ENCODE measurements at regions not wholly inside any gene's neighbourhood (a gene's known extent, or its start where the extent isn't known, plus 50 kb on each side); places are given as distances from the start of the nearest gene placed in this dataset.
"Not testable (repeated sequence)": the region's sequence is repeated elsewhere in the genome, so short reads cannot be mapped to it uniquely, and the experiment has no call there.

GRCh38 chr9:80771555-80772347 is 917.6 kb downstream of the TLE1 start:
- Mint-ChIP-seq H3K36me3 (ENCODE audit: low read depth) (no peaks in the 10 kb centered on the region), H3K27me3 (ENCODE audit: low read depth) (no peaks in the 10 kb centered on the region), H3K4me1 (ENCODE audit: low read depth) (no peaks in the 10 kb centered on the region), H3K27ac (no peak overlapping the region), H3K4me3 (no peak overlapping the region), H3K9me3 (ENCODE audit: insufficient read depth) (peaks cover 4% of the 10 kb centered on the region)
- ChIA-PET POLR2A (no interaction called here), CTCF (no interaction called here)
- DNase-seq (no peak), ATAC-seq (no peak)

- Mint-ChIP-seq H3K9me3 (ENCODE audit: insufficient read depth) (peaks cover 7% of the 10 kb centered on the region), H3K27me3 (ENCODE audit: low read depth) (no peaks in the 10 kb centered on the region), H3K36me3 (ENCODE audit: low read depth) (no peaks in the 10 kb centered on the region), H3K4me1 (ENCODE audit: low read depth) (no peaks in the 10 kb centered on the region), H3K4me3 (no peak overlapping the region), H3K27ac (no peak overlapping the region)
- ATAC-seq (no peak), DNase-seq (no peak)
- ChIA-PET POLR2A (no interaction called here), CTCF (no interaction called here)
These were observed 925.8 kb downstream of the TLE1 start for GRCh38 chr9:80763536-80763935.

GRCh38 chr9:80755586-80755985 is 933.8 kb downstream of the TLE1 start:
- no peaks in the 10 kb centered on the region for H3K4me1 Mint-ChIP-seq (ENCODE audit: low read depth)
- H3K27me3 Mint-ChIP-seq (ENCODE audit: low read depth) = no peaks in the 10 kb centered on the region

GRCh38 chr9:80747056-80747455 is 942.3 kb downstream of the TLE1 start:
- H3K4me3 Mint-ChIP-seq; CTCF ChIA-PET; ATAC-seq; H3K9me3 Mint-ChIP-seq (ENCODE audit: insufficient read depth); H3K27me3 Mint-ChIP-seq (ENCODE audit: low read depth); H3K27ac Mint-ChIP-seq; H3K4me1 Mint-ChIP-seq (ENCODE audit: low read depth); POLR2A ChIA-PET; H3K36me3 Mint-ChIP-seq (ENCODE audit: low read depth); DNase-seq: not testable (repeated sequence)

More at GRCh38 chr9:80755586-80755985, 933.8 kb downstream of the TLE1 start:
- ChIA-PET POLR2A (no interaction called here), CTCF (no interaction called here)
- ATAC-seq = no peak
- DNase-seq = no peak
- Mint-ChIP-seq H3K4me3 (no peak overlapping the region), H3K9me3 (ENCODE audit: insufficient read depth) (no peaks in the 10 kb centered on the region), H3K36me3 (ENCODE audit: low read depth) (no peaks in the 10 kb centered on the region), H3K27ac (no peak overlapping the region)

- DNase-seq = no peak
- H3K27me3 Mint-ChIP-seq (ENCODE audit: low read depth) = no peaks in the 10 kb centered on the region
- ChIA-PET POLR2A (no interaction called here), CTCF (no interaction called here)
- H3K9me3 Mint-ChIP-seq (ENCODE audit: insufficient read depth) = peaks cover 4% of the 10 kb centered on the region
- H3K4me1 Mint-ChIP-seq (ENCODE audit: low read depth) = no peaks in the 10 kb centered on the region
- H3K36me3 Mint-ChIP-seq (ENCODE audit: low read depth) = no peaks in the 10 kb centered on the region
- no peak overlapping the region for H3K4me3 Mint-ChIP-seq
- no peak for ATAC-seq
- no peak overlapping the region for H3K27ac Mint-ChIP-seq
These were observed 956.8 kb downstream of the TLE1 start for GRCh38 chr9:80732506-80732905.

- Mint-ChIP-seq H3K9me3 (ENCODE audit: insufficient read depth) (peaks cover 20% of the 10 kb centered on the region), H3K4me1 (ENCODE audit: low read depth) (no peaks in the 10 kb centered on the region), H3K27ac (no peak overlapping the region), H3K4me3 (no peak overlapping the region), H3K36me3 (ENCODE audit: low read depth) (no peaks in the 10 kb centered on the region), H3K27me3 (ENCODE audit: low read depth) (no peaks in the 10 kb centered on the region)
- POLR2A ChIA-PET = no interaction called here
- CTCF ChIA-PET = no interaction called here
- no peak for DNase-seq
- no peak for ATAC-seq
These were observed 968.8 kb downstream of the TLE1 start for GRCh38 chr9:80720579-80720978.

- ATAC-seq = no peak
- CTCF ChIA-PET = no interaction called here
These were observed 982.2 kb downstream of the TLE1 start for GRCh38 chr9:80707120-80707519.

GRCh38 chr9:80701061-80701460 is 988.3 kb downstream of the TLE1 start:
- ATAC-seq (no peak), DNase-seq (no peak)
- H3K27me3 Mint-ChIP-seq (ENCODE audit: low read depth) = no peaks in the 10 kb centered on the region
- ChIA-PET POLR2A (no interaction called here), CTCF (no interaction called here)
- H3K9me3 Mint-ChIP-seq (ENCODE audit: insufficient read depth) = no peaks in the 10 kb centered on the region
- no peak overlapping the region for H3K27ac Mint-ChIP-seq
- no peaks in the 10 kb centered on the region for H3K4me1 Mint-ChIP-seq (ENCODE audit: low read depth)
- H3K4me3 Mint-ChIP-seq = no peak overlapping the region
- no peaks in the 10 kb centered on the region for H3K36me3 Mint-ChIP-seq (ENCODE audit: low read depth)

More at GRCh38 chr9:80707120-80707519, 982.2 kb downstream of the TLE1 start:
- no peak for DNase-seq
- Mint-ChIP-seq H3K4me3 (no peak overlapping the region), H3K27ac (no peak overlapping the region), H3K27me3 (ENCODE audit: low read depth) (no peaks in the 10 kb centered on the region), H3K4me1 (ENCODE audit: low read depth) (no peaks in the 10 kb centered on the region), H3K9me3 (ENCODE audit: insufficient read depth) (no peaks in the 10 kb centered on the region), H3K36me3 (ENCODE audit: low read depth) (no peaks in the 10 kb centered on the region)
- POLR2A ChIA-PET = no interaction called here

GRCh38 chr9:80699511-80699998 is 989.8 kb downstream of the TLE1 start:
- Mint-ChIP-seq H3K27me3 (ENCODE audit: low read depth) (no peaks in the 10 kb centered on the region), H3K27ac (no peak overlapping the region), H3K4me3 (no peak overlapping the region), H3K9me3 (ENCODE audit: insufficient read depth) (no peaks in the 10 kb centered on the region), H3K4me1 (ENCODE audit: low read depth) (no peaks in the 10 kb centered on the region), H3K36me3 (ENCODE audit: low read depth) (no peaks in the 10 kb centered on the region)
- DNase-seq = no peak
- ATAC-seq = no peak
- CTCF ChIA-PET = no interaction called here
- POLR2A ChIA-PET = no interaction called here

GRCh38 chr9:80698725-80699410 is 990.5 kb downstream of the TLE1 start:
- ChIA-PET POLR2A (no interaction called here), CTCF (no interaction called here)
- H3K36me3 Mint-ChIP-seq (ENCODE audit: low read depth) = no peaks in the 10 kb centered on the region
- DNase-seq = no peak
- no peaks in the 10 kb centered on the region for H3K27me3 Mint-ChIP-seq (ENCODE audit: low read depth)
- H3K27ac Mint-ChIP-seq = no peak overlapping the region
- H3K4me3 Mint-ChIP-seq = no peak overlapping the region
- ATAC-seq = no peak
- H3K9me3 Mint-ChIP-seq (ENCODE audit: insufficient read depth) = peaks cover under 1% of the 10 kb centered on the region
- no peaks in the 10 kb centered on the region for H3K4me1 Mint-ChIP-seq (ENCODE audit: low read depth)

GRCh38 chr9:80692751-80693150 is 996.6 kb downstream of the TLE1 start:
- Mint-ChIP-seq H3K27me3 (ENCODE audit: low read depth) (no peaks in the 10 kb centered on the region), H3K9me3 (ENCODE audit: insufficient read depth) (peaks cover 4% of the 10 kb centered on the region), H3K4me1 (ENCODE audit: low read depth) (no peaks in the 10 kb centered on the region), H3K27ac (no peak overlapping the region), H3K4me3 (no peak overlapping the region), H3K36me3 (ENCODE audit: low read depth) (no peaks in the 10 kb centered on the region)
- CTCF ChIA-PET = no interaction called here
- POLR2A ChIA-PET = no interaction called here
- DNase-seq = no peak
- no peak for ATAC-seq

- Mint-ChIP-seq H3K27me3 (ENCODE audit: low read depth) (no peaks in the 10 kb centered on the region), H3K36me3 (ENCODE audit: low read depth) (no peaks in the 10 kb centered on the region), H3K27ac (no peak overlapping the region), H3K9me3 (ENCODE audit: insufficient read depth) (peaks cover 4% of the 10 kb centered on the region), H3K4me3 (no peak overlapping the region), H3K4me1 (ENCODE audit: low read depth) (no peaks in the 10 kb centered on the region)
- ChIA-PET POLR2A (no interaction called here), CTCF (no interaction called here)
- no peak for ATAC-seq
- DNase-seq = no peak
These were observed 998.1 kb downstream of the TLE1 start for GRCh38 chr9:80691229-80691628.
